Thyroid gland (tissue), 4 donors: ENCODE measurements at regions not wholly inside any gene's neighbourhood (a gene's known extent, or its start where the extent isn't known, plus 50 kb on each side); places are given as distances from the start of the nearest gene placed in this dataset.
"Not testable (repeated sequence)": the region's sequence is repeated elsewhere in the genome, so short reads cannot be mapped to it uniquely, and the experiment has no call there.

ENCODE experiments used
- POLR2A ChIP-seq, 2 donors: fragments of 450-650 bp; IDR thresholded peaks; one replicate each; pipeline ENCODE4 v1.6.1; 2017; ENCODE audit warnings: antibody characterized with exemption in 2 of 2, mild to moderate bottlenecking in 2 of 2, moderate library complexity in 1 of 2
- TF ChIP-seq, protein P1 (sequence below), 6 experiments: fragments of 200-600 bp in 3 of 6; fragments of 450-650 bp in 3 of 6; sonication (generic) in 3 of 6; IDR thresholded peaks; one replicate each; pipeline ENCODE4 v1.5.1; 2016 to 2019; ENCODE audit warnings: antibody characterized with exemption in 6 of 6, mild to moderate bottlenecking in 2 of 6, inconsistent platforms in 1 of 6, moderate library complexity in 1 of 6

DNA sequence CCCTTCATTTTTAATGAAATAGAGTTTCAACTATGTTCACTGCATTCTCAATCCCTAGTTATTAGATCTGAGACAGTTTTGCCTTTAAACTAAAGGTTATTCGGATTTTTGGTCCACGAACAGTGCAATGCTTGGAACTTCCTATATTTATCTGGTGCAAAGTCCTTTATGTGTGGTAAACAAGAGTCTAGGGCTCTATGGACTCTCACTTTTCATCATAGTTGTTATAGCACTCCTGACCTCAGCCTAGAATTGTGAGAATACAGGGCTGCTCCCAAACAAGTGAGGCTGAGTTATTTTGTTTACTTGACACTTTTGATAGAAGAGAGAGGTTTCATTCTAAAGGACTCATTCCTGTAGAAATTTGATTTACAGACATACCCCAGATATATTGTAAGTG lies 692.1 kb downstream of the TTLL7 start:
- TF ChIP-seq, protein P1, sequence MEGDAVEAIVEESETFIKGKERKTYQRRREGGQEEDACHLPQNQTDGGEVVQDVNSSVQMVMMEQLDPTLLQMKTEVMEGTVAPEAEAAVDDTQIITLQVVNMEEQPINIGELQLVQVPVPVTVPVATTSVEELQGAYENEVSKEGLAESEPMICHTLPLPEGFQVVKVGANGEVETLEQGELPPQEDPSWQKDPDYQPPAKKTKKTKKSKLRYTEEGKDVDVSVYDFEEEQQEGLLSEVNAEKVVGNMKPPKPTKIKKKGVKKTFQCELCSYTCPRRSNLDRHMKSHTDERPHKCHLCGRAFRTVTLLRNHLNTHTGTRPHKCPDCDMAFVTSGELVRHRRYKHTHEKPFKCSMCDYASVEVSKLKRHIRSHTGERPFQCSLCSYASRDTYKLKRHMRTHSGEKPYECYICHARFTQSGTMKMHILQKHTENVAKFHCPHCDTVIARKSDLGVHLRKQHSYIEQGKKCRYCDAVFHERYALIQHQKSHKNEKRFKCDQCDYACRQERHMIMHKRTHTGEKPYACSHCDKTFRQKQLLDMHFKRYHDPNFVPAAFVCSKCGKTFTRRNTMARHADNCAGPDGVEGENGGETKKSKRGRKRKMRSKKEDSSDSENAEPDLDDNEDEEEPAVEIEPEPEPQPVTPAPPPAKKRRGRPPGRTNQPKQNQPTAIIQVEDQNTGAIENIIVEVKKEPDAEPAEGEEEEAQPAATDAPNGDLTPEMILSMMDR (IDR thresholded peaks at IDR 0.05): not testable (repeated sequence)
- not testable (repeated sequence) for TF ChIP-seq POLR2A (IDR thresholded peaks at IDR 0.05)
